HG03139 (cell line): ENCODE measurements at regions not wholly inside any gene's neighbourhood (a gene's known extent, or its start where the extent isn't known, plus 50 kb on each side); places are given as distances from the start of the nearest gene placed in this dataset.
"Not testable (repeated sequence)": the region's sequence is repeated elsewhere in the genome, so short reads cannot be mapped to it uniquely, and the experiment has no call there.

Experiments
- ATAC-seq: cut with Tn5 transposase; IDR thresholded peaks from one replicate; pipeline ENCODE4 v1.9.1; 2021; ENCODE audit not compliant: unreplicated experiment

GRCh38 chr15:93748710-93749109, 482.7 kb upstream of the MCTP2 start:
- ATAC-seq = no peak

- not testable (repeated sequence) for ATAC-seq
These were observed 496.4 kb upstream of the MCTP2 start for GRCh38 chr15:93734976-93735375.

GRCh38 chr15:93730724-93731123, 500.6 kb upstream of the MCTP2 start:
- no peak for ATAC-seq

- ATAC-seq = no peak
These were observed 509.2 kb upstream of the MCTP2 start for GRCh38 chr15:93722165-93722564.

GRCh38 chr15:93720607-93721006, 510.8 kb upstream of the MCTP2 start:
- ATAC-seq = no peak

- ATAC-seq = no peak
These were observed 511.4 kb upstream of the MCTP2 start for GRCh38 chr15:93719921-93720351.

- ATAC-seq = no peak
These were observed 514.6 kb upstream of the MCTP2 start for GRCh38 chr15:93716615-93717231.

GRCh38 chr15:93709708-93710107, 521.7 kb upstream of the MCTP2 start:
- ATAC-seq = no peak

GRCh38 chr15:93708724-93709445, 522.5 kb upstream of the MCTP2 start:
- no peak for ATAC-seq

- no peak for ATAC-seq
These were observed 523.6 kb upstream of the MCTP2 start for GRCh38 chr15:93707751-93708150.

GRCh38 chr15:93706495-93707292, 524.7 kb upstream of the MCTP2 start:
- ATAC-seq = no peak

GRCh38 chr15:93705753-93706455, 525.5 kb upstream of the MCTP2 start:
- ATAC-seq = no peak

GRCh38 chr15:93703092-93703739, 528.1 kb upstream of the MCTP2 start:
- ATAC-seq = no peak

- no peak for ATAC-seq
These were observed 531.3 kb upstream of the MCTP2 start for GRCh38 chr15:93700051-93700450.

GRCh38 chr15:93694033-93694432, 537.3 kb upstream of the MCTP2 start:
- no peak for ATAC-seq

- ATAC-seq = no peak
These were observed 547.7 kb upstream of the MCTP2 start for GRCh38 chr15:93683651-93684050.

- no peak for ATAC-seq
These were observed 559.9 kb upstream of the MCTP2 start for GRCh38 chr15:93671387-93671943.

- no peak for ATAC-seq
These were observed 560.4 kb upstream of the MCTP2 start for GRCh38 chr15:93670931-93671330.

GRCh38 chr15:93664213-93664956, 567.0 kb upstream of the MCTP2 start:
- no peak for ATAC-seq
